Retinal pigment epithelial cell (primary cell): ENCODE measurements at regions not wholly inside any gene's neighbourhood (a gene's known extent, or its start where the extent isn't known, plus 50 kb on each side); places are given as distances from the start of the nearest gene placed in this dataset.
A peak's percentile ranks its signal among the peaks of the same experiment; 100 is the strongest.

Experiments
- DNase-seq: peaks from one replicate; pipeline ENCODE4 v3.0.0-alpha.2; 2010; ENCODE audit warnings: low read depth
- H3K4me3 ChIP-seq: 2 replicates; pipeline ENCODE4 v1.5.1; 2011; ENCODE audit warnings: mild to moderate bottlenecking, low read length, control low read depth, moderate library complexity
- TF ChIP-seq, protein P1 (sequence below): conservative IDR thresholded peaks from 2 replicates; pipeline ENCODE4 v1.5.1; 2011; ENCODE audit warnings: low read depth, low read length, control low read depth, inconsistent platforms

DNA sequence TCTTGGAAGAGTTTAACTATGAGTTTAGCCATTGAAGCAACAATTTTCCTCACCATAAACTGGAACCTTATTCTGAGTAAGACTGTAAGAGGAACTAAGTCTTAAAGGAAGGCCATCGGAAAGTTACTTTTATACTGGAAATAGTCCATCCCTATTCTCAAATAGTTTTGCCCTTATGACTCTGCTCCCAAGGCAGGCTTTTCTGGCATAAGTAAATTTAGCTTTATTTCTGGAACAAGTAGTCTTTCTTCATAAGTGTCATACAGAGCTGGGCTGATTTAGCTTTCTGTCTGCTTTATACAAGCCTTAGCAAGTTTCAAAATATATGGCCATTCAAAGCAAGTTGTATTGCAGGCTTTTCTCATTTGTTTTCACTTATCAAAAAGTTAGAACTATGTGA, 328.1 kb downstream of the HACE1 start:
- DNase-seq: no peak

DNA sequence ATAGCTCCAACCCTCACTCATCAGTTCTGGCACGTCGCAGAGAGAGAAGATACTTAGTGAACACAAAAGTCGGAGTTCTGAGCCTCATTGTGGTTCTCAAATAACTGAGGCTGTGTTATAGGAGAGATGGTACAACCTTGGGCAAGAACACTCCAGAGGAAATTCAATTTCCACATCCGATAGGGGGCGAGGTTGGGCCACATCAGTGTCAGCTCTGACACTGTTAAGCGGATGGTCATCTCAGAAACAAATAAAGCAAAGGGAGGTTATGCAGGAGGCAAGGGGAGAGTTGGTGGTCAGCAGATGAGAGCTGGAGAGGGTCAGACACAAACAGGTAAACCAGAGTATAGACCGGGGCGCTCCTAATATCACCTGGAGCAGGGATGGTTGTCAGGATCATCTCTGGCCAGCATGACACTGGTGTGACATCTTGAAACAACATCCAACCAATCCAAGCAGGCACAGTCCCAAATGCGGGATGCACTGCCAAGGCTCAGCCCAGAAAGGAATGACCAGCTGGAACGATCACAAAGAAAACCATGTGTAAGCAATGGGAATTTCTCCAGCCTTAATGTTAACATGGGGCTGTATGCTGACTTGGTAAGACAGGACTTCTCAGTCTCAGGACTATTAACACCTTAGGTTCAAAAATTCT, 331.8 kb downstream of the HACE1 start:
- H3K4me3 ChIP-seq: no peak overlapping the region
- TF ChIP-seq, protein P1, sequence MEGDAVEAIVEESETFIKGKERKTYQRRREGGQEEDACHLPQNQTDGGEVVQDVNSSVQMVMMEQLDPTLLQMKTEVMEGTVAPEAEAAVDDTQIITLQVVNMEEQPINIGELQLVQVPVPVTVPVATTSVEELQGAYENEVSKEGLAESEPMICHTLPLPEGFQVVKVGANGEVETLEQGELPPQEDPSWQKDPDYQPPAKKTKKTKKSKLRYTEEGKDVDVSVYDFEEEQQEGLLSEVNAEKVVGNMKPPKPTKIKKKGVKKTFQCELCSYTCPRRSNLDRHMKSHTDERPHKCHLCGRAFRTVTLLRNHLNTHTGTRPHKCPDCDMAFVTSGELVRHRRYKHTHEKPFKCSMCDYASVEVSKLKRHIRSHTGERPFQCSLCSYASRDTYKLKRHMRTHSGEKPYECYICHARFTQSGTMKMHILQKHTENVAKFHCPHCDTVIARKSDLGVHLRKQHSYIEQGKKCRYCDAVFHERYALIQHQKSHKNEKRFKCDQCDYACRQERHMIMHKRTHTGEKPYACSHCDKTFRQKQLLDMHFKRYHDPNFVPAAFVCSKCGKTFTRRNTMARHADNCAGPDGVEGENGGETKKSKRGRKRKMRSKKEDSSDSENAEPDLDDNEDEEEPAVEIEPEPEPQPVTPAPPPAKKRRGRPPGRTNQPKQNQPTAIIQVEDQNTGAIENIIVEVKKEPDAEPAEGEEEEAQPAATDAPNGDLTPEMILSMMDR: peak; percentile 54
- no peak for DNase-seq

More for the DNA sequence above, 328.1 kb downstream of the HACE1 start:
- no peak overlapping the region for H3K4me3 ChIP-seq
- TF ChIP-seq, protein P1: no peak

DNA sequence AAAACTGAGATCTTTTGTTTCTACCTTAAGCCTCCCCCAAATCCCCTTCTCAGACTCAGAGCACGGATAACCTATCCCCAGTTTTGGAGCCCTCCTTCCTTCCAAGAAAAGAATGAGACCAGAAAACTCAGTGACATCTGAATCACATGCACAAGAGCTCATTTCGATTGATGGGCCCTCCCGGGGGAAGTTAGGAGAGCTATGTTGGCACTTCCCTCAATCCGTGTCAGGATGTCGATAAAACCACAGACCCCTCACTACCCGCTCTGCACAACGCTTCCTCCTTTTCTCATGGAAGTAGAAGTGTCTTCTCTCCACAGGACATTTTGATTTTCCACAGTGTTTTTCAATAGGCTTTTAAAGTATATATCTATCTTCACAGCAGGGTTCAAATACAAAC, 332.4 kb downstream of the HACE1 start:
- DNase-seq: no peak
- no peak overlapping the region for H3K4me3 ChIP-seq
- TF ChIP-seq, protein P1: no peak

- DNase-seq: no peak
- TF ChIP-seq, protein P1: no peak
- H3K4me3 ChIP-seq: no peak overlapping the region
Measured at GRCh38 chr6:104526376-104526775, 333.3 kb downstream of the HACE1 start.

- TF ChIP-seq, protein P1: peak; percentile 89
- DNase-seq: peak; percentile 46
- peak overlapping the region; percentile 26 for H3K4me3 ChIP-seq
Measured at GRCh38 chr6:104525677-104526322, 333.9 kb downstream of the HACE1 start.

- TF ChIP-seq, protein P1: no peak
- H3K4me3 ChIP-seq: no peak overlapping the region
- no peak for DNase-seq
Measured at GRCh38 chr6:104522533-104522932, 337.2 kb downstream of the HACE1 start.

- H3K4me3 ChIP-seq: no peak overlapping the region
- DNase-seq: no peak
- TF ChIP-seq, protein P1: no peak
Measured at GRCh38 chr6:104521176-104521575, 338.5 kb downstream of the HACE1 start.
